ENCODE measurements at regions not wholly inside any gene's neighbourhood (a gene's known extent, or its start where the extent isn't known, plus 50 kb on each side); places are given as distances from the start of the nearest gene placed in this dataset.

DNA sequence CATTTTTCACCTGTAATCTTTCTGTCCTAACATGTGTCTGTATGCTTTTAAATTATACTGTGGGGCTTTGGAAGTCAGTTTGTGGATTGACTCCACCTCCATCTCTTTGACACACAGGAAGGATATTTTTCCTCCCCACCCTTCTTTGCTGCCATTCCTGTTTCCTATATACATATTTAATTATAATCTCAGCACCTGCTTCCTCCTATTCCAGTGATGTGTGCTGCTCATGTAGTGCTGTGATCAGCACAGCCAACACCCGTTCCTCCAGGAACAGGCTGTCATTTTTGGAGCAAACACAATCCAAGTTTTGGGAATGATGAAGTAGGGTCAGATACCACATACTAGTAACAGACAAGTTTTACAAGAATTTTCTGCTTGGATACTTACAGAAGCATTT lies 135.0 kb upstream of the PRPS1L1 start:
- TF ChIP-seq, protein P1, sequence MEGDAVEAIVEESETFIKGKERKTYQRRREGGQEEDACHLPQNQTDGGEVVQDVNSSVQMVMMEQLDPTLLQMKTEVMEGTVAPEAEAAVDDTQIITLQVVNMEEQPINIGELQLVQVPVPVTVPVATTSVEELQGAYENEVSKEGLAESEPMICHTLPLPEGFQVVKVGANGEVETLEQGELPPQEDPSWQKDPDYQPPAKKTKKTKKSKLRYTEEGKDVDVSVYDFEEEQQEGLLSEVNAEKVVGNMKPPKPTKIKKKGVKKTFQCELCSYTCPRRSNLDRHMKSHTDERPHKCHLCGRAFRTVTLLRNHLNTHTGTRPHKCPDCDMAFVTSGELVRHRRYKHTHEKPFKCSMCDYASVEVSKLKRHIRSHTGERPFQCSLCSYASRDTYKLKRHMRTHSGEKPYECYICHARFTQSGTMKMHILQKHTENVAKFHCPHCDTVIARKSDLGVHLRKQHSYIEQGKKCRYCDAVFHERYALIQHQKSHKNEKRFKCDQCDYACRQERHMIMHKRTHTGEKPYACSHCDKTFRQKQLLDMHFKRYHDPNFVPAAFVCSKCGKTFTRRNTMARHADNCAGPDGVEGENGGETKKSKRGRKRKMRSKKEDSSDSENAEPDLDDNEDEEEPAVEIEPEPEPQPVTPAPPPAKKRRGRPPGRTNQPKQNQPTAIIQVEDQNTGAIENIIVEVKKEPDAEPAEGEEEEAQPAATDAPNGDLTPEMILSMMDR (IDR thresholded peaks at IDR 0.05) = no peak
- no peak for TF ChIP-seq POLR2A (IDR thresholded peaks at IDR 0.05)
